Stimulated activated memory B cell treated with anti-CD40 and anti-IgM and Interleukin-4, amounts not matched to agents 10 μg/mL and 1 μg/mL and 100 μg/mL, for 72 hours (primary cell): ENCODE measurements at regions not wholly inside any gene's neighbourhood (a gene's known extent, or its start where the extent isn't known, plus 50 kb on each side); places are given as distances from the start of the nearest gene placed in this dataset.

Experiments
- ATAC-seq: fragments of 150-1000 bp; cut with Tn5 transposase; 2 replicates; pipeline ENCODE4 v1.10.0; 2021
- H3K27ac Mint-ChIP-seq: one replicate; pipeline ENCODE4 v1.8.0; 2022; ENCODE audit warnings: mild to moderate bottlenecking, mixed read lengths
- H3K27me3 Mint-ChIP-seq: one replicate; pipeline ENCODE4 v1.8.0; 2022; ENCODE audit warnings: mixed read lengths
- H3K36me3 Mint-ChIP-seq: one replicate; pipeline ENCODE4 v1.8.0; 2022; ENCODE audit warnings: mixed read lengths
- H3K4me1 Mint-ChIP-seq: one replicate; pipeline ENCODE4 v1.8.0; 2022; ENCODE audit warnings: mixed read lengths
- H3K4me3 Mint-ChIP-seq: one replicate; pipeline ENCODE4 v1.8.0; 2022; ENCODE audit warnings: mild to moderate bottlenecking, moderate library complexity, mixed read lengths
- H3K9me3 Mint-ChIP-seq: one replicate; pipeline ENCODE4 v1.8.0; 2022; ENCODE audit warnings: mixed read lengths

DNA sequence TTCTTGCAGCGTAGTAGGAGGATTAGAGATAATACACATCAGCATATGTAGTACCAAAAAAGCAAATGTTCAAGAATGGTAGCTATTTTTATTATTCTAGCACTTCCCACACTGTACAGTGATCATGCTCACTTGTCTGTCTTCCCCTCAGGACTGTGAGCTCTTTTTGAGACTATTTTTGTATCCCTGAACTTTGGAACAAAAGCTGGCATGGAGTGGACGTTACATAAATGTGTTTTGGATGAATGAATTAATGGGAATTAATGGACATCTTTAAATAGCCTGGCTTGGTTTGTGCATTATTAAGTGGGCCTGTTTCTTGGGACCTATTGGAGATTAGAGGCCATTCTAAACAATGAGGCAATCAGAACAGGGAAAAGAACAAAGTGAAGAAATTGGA is 243.7 kb downstream of the CD83 start:
- H3K36me3 Mint-ChIP-seq, result no peaks in the 10 kb centered on the region
- no peak overlapping the region for H3K4me3 Mint-ChIP-seq
- H3K9me3 Mint-ChIP-seq, result no peaks in the 10 kb centered on the region
- no peak for ATAC-seq
- H3K4me1 Mint-ChIP-seq, result peaks cover 9% of the 10 kb centered on the region
- no peaks in the 10 kb centered on the region for H3K27me3 Mint-ChIP-seq
- peak overlapping the region; percentile 21 for H3K27ac Mint-ChIP-seq

DNA sequence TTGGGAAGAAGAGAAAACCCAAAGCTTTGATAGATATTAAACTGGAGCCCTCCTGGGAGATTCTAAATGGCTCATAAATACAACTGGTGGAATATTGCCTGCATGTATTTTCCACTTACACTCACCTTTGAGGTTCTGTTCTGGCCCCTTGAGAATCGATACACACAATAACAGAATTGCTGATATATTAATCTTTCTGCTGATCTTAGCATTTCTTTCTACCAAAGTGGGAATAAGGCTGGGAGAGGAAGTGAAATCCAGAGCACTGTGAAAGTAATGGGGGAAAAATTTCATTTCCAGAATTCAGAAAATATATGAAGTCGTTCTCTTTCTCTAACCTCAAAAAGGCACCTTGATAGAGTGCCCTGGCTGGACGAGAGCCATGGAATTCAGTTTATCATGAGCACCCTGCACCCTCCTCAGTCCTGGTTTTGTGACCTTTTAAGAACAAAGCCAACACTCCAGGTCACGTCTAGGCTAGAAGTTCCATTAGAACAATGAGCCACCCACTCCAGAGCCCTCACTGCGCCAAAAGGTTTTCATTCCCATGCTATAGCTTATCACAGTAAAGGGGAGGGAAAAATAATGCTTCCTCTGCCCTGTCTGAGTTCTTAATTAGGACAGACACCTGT is 244.5 kb downstream of the CD83 start:
- H3K27me3 Mint-ChIP-seq, result no peaks in the 10 kb centered on the region
- H3K27ac Mint-ChIP-seq, result no peak overlapping the region
- no peak overlapping the region for H3K4me3 Mint-ChIP-seq
- no peak for ATAC-seq
- H3K4me1 Mint-ChIP-seq, result peaks cover 9% of the 10 kb centered on the region
- no peaks in the 10 kb centered on the region for H3K36me3 Mint-ChIP-seq
- H3K9me3 Mint-ChIP-seq, result no peaks in the 10 kb centered on the region

DNA sequence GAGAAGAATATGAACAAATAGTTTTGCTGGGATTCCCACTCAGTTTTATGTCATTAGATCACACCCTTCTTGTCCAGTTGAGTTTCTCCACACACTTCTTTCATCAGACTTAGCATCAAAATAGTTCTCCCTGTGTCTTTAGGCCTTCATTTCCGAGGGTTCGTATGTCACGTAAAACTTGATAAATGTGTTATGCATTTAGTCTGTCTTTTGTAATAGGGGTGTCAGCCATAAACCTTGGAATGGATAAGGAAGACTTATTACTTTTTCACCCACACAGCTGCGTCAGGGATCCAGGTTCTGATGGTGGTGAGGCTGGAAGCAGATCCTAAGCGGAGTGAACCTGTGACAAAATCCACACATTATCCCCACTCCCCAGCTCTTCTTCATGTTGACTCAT is 246.8 kb downstream of the CD83 start:
- Mint-ChIP-seq H3K27me3 (no peaks in the 10 kb centered on the region), H3K27ac (no peak overlapping the region), H3K4me1 (peaks cover 18% of the 10 kb centered on the region), H3K4me3 (no peak overlapping the region), H3K36me3 (no peaks in the 10 kb centered on the region), H3K9me3 (no peaks in the 10 kb centered on the region)
- no peak for ATAC-seq

DNA sequence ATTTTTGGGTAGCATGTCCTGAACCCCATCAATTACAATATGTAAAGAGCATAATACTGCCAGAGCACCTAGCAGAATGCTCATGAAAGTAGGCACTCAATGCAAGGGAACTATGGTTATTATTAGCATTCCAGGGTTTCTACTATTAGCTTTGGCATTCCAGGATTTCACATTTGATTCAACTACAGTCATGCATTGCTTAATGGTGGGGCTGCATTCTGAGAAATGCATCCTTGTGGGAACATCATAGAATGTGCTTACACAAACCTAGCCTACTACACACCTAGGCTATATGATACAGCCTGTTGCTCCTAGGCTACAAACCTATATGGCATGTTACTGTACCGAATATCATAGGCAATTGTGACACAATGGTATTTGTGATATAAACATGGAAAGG is 247.8 kb downstream of the CD83 start:
- H3K9me3 Mint-ChIP-seq, result no peaks in the 10 kb centered on the region
- peaks cover 22% of the 10 kb centered on the region for H3K4me1 Mint-ChIP-seq
- H3K4me3 Mint-ChIP-seq, result no peak overlapping the region
- no peak overlapping the region for H3K27ac Mint-ChIP-seq
- ATAC-seq, result no peak
- no peaks in the 10 kb centered on the region for H3K36me3 Mint-ChIP-seq
- H3K27me3 Mint-ChIP-seq, result no peaks in the 10 kb centered on the region

DNA sequence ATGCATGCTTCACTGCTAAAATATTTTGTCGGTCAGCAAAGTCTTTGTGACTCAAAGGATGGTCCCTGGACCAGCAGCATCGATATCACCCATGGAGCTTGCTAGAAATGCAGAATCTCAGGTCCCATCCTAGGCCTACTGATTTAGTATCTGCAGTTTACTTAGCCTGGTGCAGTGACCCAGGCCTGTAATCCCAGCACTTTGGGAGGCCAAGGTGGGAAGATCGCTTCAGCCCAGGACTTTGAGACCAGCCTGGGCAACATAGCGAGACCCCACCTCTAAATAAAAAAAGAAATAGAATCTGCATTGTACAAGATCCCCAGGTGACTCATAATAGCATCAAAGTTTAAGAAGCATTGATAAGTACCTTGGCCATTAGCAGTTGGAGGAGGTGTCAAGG is 248.7 kb downstream of the CD83 start:
- Mint-ChIP-seq H3K36me3 (no peaks in the 10 kb centered on the region), H3K4me1 (peaks cover 28% of the 10 kb centered on the region), H3K27ac (no peak overlapping the region), H3K9me3 (no peaks in the 10 kb centered on the region), H3K27me3 (no peaks in the 10 kb centered on the region), H3K4me3 (no peak overlapping the region)
- ATAC-seq, result no peak

DNA sequence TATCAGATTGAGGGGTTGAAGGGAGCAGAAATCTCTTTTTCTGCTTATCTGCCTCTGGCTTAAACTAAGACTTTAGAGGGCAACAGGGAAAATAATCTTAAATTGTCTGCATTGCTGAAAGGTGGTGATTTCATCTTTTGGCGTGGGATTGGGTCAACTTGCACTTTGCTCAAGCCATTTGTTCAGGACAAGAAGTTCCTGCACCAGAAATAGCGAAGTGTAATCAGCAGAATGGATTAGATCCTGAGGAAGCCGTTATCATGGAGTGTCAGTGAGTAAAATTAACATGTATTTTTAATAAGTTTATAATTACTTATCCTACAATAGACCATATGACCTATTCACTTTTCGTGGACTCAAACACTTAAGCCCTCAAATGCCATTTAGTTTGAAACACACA is 249.3 kb downstream of the CD83 start:
- H3K4me3 Mint-ChIP-seq, result no peak overlapping the region
- H3K4me1 Mint-ChIP-seq, result peaks cover 34% of the 10 kb centered on the region
- H3K27me3 Mint-ChIP-seq, result no peaks in the 10 kb centered on the region
- H3K9me3 Mint-ChIP-seq, result no peaks in the 10 kb centered on the region
- ATAC-seq, result no peak
- H3K27ac Mint-ChIP-seq, result no peak overlapping the region
- no peaks in the 10 kb centered on the region for H3K36me3 Mint-ChIP-seq

DNA sequence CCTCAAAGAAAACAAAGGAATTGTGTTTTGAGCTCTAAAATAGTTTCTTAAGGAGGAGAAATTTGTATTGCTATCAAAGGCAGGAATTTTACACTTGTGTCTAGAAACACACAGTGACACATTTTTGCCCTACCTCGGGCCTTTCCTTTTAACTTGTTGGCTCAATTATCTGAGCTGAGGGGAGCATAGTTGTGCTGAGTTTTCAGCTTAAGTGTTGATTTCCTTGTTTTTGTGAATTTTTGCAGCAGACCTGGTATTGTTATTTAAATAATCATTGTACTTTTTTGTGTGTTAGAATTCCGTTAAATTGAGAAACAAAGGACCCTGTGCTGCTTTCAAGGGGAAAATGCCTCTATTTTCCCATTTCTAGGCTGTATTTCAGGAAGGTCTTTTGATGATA is 249.7 kb downstream of the CD83 start:
- H3K36me3 Mint-ChIP-seq, result no peaks in the 10 kb centered on the region
- peaks cover 38% of the 10 kb centered on the region for H3K4me1 Mint-ChIP-seq
- H3K4me3 Mint-ChIP-seq, result no peak overlapping the region

DNA sequence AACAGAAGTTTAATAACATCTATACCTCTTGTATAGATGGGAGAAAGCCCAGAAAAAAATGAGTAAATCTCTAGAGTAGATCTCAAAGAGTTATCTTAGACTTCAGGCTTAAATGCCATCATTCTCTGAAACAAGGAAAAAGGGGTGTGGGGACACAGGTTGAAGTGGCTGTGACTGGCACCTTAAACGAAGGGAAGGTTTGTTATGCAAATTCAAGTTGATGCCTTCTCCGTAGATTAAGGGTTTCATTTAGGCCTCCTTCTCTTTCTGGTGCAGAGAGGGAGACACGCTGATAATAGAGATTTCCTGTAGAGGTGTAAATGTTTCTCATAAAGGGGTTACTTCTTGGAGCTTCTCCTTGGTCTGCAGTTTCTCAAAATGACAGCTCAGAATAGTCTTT is 252.1 kb downstream of the CD83 start:
- no peak for ATAC-seq
- Mint-ChIP-seq H3K36me3 (peaks cover 5% of the 10 kb centered on the region), H3K9me3 (no peaks in the 10 kb centered on the region), H3K27ac (peak overlapping the region; percentile 57), H3K4me1 (peaks cover 55% of the 10 kb centered on the region), H3K27me3 (no peaks in the 10 kb centered on the region), H3K4me3 (no peak overlapping the region)

More for the DNA sequence above, 249.7 kb downstream of the CD83 start:
- no peak overlapping the region for H3K27ac Mint-ChIP-seq
- H3K9me3 Mint-ChIP-seq, result no peaks in the 10 kb centered on the region
- ATAC-seq, result no peak
- H3K27me3 Mint-ChIP-seq, result no peaks in the 10 kb centered on the region

DNA sequence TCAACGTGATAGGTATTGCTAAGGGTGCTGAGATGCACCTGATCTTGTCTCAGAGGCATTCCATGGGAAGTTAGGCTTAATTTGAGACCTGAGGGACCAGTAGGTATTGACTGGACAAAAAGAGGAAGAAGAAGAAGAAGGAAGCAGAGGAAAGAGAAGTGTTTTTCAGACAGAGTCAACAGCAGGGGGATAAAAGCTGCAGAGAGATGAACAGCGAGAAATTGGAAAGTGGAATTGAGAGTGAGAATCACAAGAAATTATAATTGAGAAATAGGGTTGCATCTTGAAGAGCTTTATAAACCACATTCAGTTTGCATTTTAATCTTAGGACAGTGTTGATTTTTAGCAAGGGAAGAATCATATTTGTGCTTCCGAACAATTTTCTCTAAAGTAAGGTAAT is 254.0 kb downstream of the CD83 start:
- peak; percentile 12 for ATAC-seq
- peaks cover 66% of the 10 kb centered on the region for H3K4me1 Mint-ChIP-seq
- peak overlapping the region; percentile 57 for H3K27ac Mint-ChIP-seq
- peaks cover 5% of the 10 kb centered on the region for H3K36me3 Mint-ChIP-seq
- H3K4me3 Mint-ChIP-seq, result no peak overlapping the region
- H3K9me3 Mint-ChIP-seq, result no peaks in the 10 kb centered on the region
- H3K27me3 Mint-ChIP-seq, result no peaks in the 10 kb centered on the region

DNA sequence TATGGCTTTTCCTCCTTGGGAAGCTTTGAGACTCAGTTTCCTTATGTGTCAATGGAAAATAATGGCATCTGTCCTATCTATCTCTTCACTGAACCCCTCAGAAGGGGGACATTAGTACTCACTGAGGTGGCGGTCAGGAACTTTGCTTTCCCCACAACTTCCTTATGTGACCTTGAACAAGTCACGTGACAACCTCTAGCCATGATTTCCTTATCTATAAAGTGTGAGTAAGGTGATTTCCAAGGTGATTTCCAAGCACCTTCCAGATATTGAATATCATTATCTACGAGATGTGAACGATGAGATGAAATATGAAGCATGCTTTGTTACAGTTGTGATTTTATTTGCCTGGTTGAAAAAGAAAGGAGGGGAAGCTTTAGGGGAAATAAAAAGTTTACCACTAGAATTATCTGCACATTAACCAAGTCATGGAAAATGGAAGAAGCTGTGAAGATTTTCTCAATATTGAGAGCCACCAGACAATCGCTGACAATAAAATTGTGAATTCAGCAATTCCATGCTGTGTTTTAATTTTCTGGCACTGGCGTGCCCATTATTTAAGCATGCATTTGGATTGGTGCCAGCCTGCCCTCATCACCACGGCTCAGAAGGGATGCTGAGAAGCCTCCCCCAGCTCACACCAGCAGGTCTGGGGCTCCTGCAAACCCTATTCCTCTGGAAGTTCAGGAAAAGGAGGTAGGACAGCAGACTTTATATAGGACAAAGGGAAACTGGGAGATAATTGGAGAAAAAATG is 255.3 kb downstream of the CD83 start:
- H3K36me3 Mint-ChIP-seq, result peaks cover 5% of the 10 kb centered on the region
- H3K27ac Mint-ChIP-seq, result peak overlapping the region; percentile 73
- H3K27me3 Mint-ChIP-seq, result no peaks in the 10 kb centered on the region
- no peaks in the 10 kb centered on the region for H3K9me3 Mint-ChIP-seq
- peaks cover 66% of the 10 kb centered on the region for H3K4me1 Mint-ChIP-seq
- no peak for ATAC-seq
- H3K4me3 Mint-ChIP-seq, result no peak overlapping the region

DNA sequence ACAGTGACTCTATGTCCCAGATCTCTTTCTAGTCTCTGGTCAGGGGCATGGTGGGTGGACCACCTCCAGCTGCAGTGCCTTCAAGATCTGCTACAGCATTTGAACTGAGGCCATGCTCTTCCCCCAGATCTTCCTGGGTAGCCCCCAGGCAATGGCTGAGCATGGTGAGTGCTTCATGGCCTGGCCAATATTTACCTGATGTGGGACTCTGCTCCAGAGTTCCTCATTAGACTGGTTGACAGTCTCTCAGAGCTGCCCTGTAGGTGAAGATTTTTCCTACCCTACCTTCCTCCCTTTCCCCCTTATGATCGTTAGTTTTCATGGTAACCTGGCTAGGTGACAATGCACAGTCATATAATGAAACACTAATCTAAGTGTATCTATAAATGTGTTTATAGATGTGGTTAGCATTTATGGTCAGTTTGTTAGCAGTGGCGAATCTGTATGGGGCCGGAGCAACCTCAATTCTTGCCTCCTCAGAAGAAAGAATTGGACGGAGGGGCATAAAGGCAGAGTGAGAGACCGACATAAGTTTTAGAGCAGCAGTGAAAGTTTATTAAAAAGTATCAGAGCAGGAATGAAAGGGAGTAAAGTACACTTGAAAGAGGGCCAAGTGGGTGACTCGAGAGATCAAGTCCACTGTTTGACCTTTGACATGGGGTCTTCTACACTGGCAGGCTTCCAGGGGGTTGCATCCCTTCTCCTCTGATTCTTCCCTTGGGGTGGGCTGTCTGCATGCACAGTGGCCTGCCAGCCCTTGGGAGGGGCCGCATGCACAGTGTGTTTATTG is 256.3 kb downstream of the CD83 start:
- Mint-ChIP-seq H3K27ac (peak overlapping the region; percentile 73), H3K4me3 (no peak overlapping the region), H3K27me3 (no peaks in the 10 kb centered on the region), H3K9me3 (peaks cover 3% of the 10 kb centered on the region), H3K4me1 (peaks cover 59% of the 10 kb centered on the region), H3K36me3 (peaks cover 5% of the 10 kb centered on the region)
- no peak for ATAC-seq

DNA sequence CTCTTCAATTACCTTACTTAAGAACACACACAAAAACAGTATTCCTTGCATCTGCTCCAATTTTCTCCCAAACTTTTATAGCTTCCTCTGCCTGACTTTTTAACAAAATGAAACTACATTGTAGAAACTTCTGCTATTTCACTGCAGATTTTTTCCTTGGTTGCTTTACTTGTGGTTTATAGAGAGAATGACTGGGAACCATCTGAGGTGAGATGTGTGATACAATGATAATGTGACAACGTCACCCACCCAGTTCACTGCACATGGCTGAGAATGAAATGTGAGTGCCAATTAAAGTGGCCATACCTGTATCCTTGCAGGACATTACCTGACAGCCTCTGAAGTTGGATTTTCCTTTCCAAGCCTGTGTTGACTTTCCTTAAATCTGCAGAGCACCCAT is 258.4 kb downstream of the CD83 start:
- Mint-ChIP-seq H3K4me1 (peaks cover 40% of the 10 kb centered on the region), H3K27ac (no peak overlapping the region), H3K9me3 (peaks cover 3% of the 10 kb centered on the region), H3K4me3 (no peak overlapping the region), H3K36me3 (peaks cover 10% of the 10 kb centered on the region), H3K27me3 (no peaks in the 10 kb centered on the region)
- ATAC-seq, result no peak

DNA sequence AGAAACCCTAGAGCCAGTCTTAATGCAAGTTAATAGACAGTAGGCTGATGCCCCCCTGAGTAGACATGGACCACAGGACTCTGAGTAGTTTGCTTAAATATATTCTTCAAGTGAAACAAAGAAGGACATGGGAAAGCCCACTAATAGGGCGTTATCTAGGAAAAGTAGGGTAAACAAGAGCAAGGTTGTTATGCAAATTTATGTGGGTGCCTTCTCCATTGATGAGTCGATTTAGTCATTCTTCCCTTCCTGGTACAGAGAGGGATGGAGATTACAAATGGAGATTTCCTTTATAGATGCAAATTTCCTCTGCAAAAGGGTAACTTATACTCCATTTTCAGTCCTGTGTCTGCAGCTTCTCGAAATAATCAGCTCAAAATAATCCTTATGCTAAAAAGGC is 262.0 kb downstream of the CD83 start:
- no peak for ATAC-seq
- H3K4me3 Mint-ChIP-seq, result no peak overlapping the region
- H3K36me3 Mint-ChIP-seq, result peaks cover 10% of the 10 kb centered on the region
- peaks cover 5% of the 10 kb centered on the region for H3K9me3 Mint-ChIP-seq
- no peak overlapping the region for H3K27ac Mint-ChIP-seq
- H3K4me1 Mint-ChIP-seq, result peaks cover 36% of the 10 kb centered on the region
- H3K27me3 Mint-ChIP-seq, result no peaks in the 10 kb centered on the region

DNA sequence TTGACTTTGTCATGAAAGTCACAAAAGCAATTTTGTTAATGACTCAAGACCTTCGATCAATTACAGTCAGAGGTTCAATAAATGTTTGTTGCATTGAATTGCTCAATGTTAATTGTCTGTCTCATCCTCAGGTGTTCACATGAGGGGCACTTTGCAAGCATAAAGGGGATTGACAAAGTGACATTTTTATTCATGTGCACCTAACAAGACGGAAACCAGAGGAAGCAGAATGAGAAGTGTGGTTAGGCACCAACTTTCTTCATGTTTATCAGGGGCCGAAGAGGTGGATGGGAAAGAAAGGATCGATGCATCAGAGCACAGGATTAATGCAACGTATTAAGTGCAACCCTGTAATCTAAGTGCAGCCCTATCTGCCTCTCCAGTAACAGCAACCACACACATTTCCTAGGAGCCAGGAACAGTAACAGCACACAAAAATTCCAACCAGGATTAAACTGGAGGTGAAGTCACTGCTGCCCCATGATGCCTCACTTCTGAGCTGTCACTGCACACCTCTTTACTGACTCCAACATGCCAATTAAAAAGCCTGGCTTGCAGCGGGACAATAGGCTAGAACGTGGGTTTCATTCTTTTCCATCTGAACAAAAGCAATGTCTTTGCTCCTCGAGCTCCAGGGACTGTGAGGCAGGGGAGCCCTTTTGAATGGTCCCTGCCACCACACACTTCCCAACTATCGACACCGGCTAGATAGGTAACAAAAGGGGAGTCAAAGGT is 262.7 kb downstream of the CD83 start:
- no peak for ATAC-seq
- Mint-ChIP-seq H3K4me1 (peaks cover 36% of the 10 kb centered on the region), H3K9me3 (peaks cover 5% of the 10 kb centered on the region), H3K4me3 (no peak overlapping the region), H3K27me3 (no peaks in the 10 kb centered on the region), H3K36me3 (peaks cover 10% of the 10 kb centered on the region), H3K27ac (no peak overlapping the region)
